ENCODE measurements at regions not wholly inside any gene's neighbourhood (a gene's known extent, or its start where the extent isn't known, plus 50 kb on each side); places are given as distances from the start of the nearest gene placed in this dataset.
A peak's percentile ranks its signal among the peaks of the same experiment; 100 is the strongest.

- ChIA-PET POLR2A (no interaction called here), CTCF (interaction anchor here (0.7 kb wide), 1 partner anchor 86 kb away, joined by 3 read pairs; no protein-coding TSS in a partner anchor)
- H3K4me1 ChIP-seq (ENCODE audit: control insufficient read depth, insufficient read depth, low read length) = no peaks in the 10 kb centered on the region
- no peaks in the 10 kb centered on the region for H3K9me3 ChIP-seq (ENCODE audit: control insufficient read depth, insufficient read depth, low read depth, low read length)
- H3K4me3 ChIP-seq (ENCODE audit: low read depth, low read length) = no peak overlapping the region
- no peak overlapping the region for H3K27ac ChIP-seq (ENCODE audit: extremely low read depth, low read depth, low read length)
- H3K36me3 ChIP-seq (ENCODE audit: control insufficient read depth in 2 of 2, insufficient read depth in 1 of 2, low read length in 2 of 2) = no peaks in the 10 kb centered on the region
- TF ChIP-seq PRDM1 (tag by site-specific recombination; IDR thresholded peaks at IDR 0.05) = peak; percentile 34; the same call in 1 of the 2 replicates
- TF ChIP-seq KLF16 (tag by site-specific recombination; IDR thresholded peaks at IDR 0.05) = no peak
Observed at GRCh38 chr5:67537439-67538148, 341.0 kb upstream of the CD180 start.

- Histone ChIP-seq H3K9me3 (ENCODE audit: control insufficient read depth, insufficient read depth, low read depth, low read length) (no peaks in the 10 kb centered on the region), H3K4me1 (ENCODE audit: control insufficient read depth, insufficient read depth, low read length) (no peaks in the 10 kb centered on the region), H3K36me3 (ENCODE audit: control insufficient read depth in 2 of 2, insufficient read depth in 1 of 2, low read length in 2 of 2) (no peaks in the 10 kb centered on the region), H3K4me3 (ENCODE audit: low read depth, low read length) (no peak overlapping the region), H3K27ac (ENCODE audit: extremely low read depth, low read depth, low read length) (no peak overlapping the region)
- POLR2A ChIA-PET = no interaction called here
- TF ChIP-seq ZSCAN30 (tag by site-specific recombination; IDR thresholded peaks at IDR 0.05) (no peak), BCL6B (tag by site-specific recombination; IDR thresholded peaks at IDR 0.05) (peak; percentile 39; the same call in 1 of the 2 replicates)
- CTCF ChIA-PET = interaction anchor here (0.7 kb wide), 1 partner anchor 55 kb away, joined by 4 read pairs; no protein-coding TSS in a partner anchor
Observed at GRCh38 chr5:67536866-67537265, 340.3 kb upstream of the CD180 start.

GRCh38 chr5:67530609-67531255, 334.1 kb upstream of the CD180 start:
- ChIA-PET POLR2A (no interaction called here), CTCF (no interaction called here)
- no peak overlapping the region for H3K27ac ChIP-seq (ENCODE audit: extremely low read depth, low read depth, low read length)
- peaks cover 3% of the 10 kb centered on the region for H3K4me1 ChIP-seq (ENCODE audit: control insufficient read depth, insufficient read depth, low read length)
- no peaks in the 10 kb centered on the region for H3K36me3 ChIP-seq (ENCODE audit: control insufficient read depth in 2 of 2, insufficient read depth in 1 of 2, low read length in 2 of 2)
- no peaks in the 10 kb centered on the region for H3K9me3 ChIP-seq (ENCODE audit: control insufficient read depth, insufficient read depth, low read depth, low read length)
- no peak overlapping the region for H3K4me3 ChIP-seq (ENCODE audit: low read depth, low read length)
- TF ChIP-seq ZSCAN23 (tag by site-specific recombination; IDR thresholded peaks at IDR 0.05) (no peak), ZNF692 (tag by site-specific recombination; IDR thresholded peaks at IDR 0.05) (0 out of 2 replicates have a peak, but pooled peaks have one; percentile 32), ZBTB1 (tag by site-specific recombination; IDR thresholded peaks at IDR 0.05) (no peak), KLF16 (tag by site-specific recombination; IDR thresholded peaks at IDR 0.05) (no peak), ZBTB8A (tag by site-specific recombination; IDR thresholded peaks at IDR 0.05) (no peak), SCRT1 (tag by site-specific recombination; IDR thresholded peaks at IDR 0.05; ENCODE audit: borderline replicate concordance) (no peak), ATF2 (tag by site-specific recombination; IDR thresholded peaks at IDR 0.05; ENCODE audit: low read depth) (peak; percentile 90), OSR2 (tag by site-specific recombination; IDR thresholded peaks at IDR 0.05) (peak; percentile 83), PRDM10 (tag by site-specific recombination; IDR thresholded peaks at IDR 0.05) (peak; percentile 26; the same call in 1 of the 2 replicates), ZNF394 (tag by site-specific recombination; IDR thresholded peaks at IDR 0.05; ENCODE audit: borderline replicate concordance) (no peak), SCRT2 (tag by site-specific recombination; IDR thresholded peaks at IDR 0.05) (peak; percentile 71; the same call in 1 of the 2 replicates), ZNF140 (tag by site-specific recombination; IDR thresholded peaks at IDR 0.05) (no peak), CTCF (tag by site-specific recombination; IDR thresholded peaks at IDR 0.05) (peak; percentile 42; the same call in 1 of the 2 replicates), ZNF76 (tag by site-specific recombination; IDR thresholded peaks at IDR 0.05; ENCODE audit: borderline replicate concordance, low read depth) (no peak), ZNF248 (tag by site-specific recombination; IDR thresholded peaks at IDR 0.05) (no peak), MZF1 (tag by site-specific recombination; IDR thresholded peaks at IDR 0.05; ENCODE audit: borderline replicate concordance) (0 out of 2 replicates have a peak, but pooled peaks have one; percentile 45)

Measured in HEK293 (cell line).